Common myeloid progenitor, CD34-positive (primary cell): ENCODE measurements at regions not wholly inside any gene's neighbourhood (a gene's known extent, or its start where the extent isn't known, plus 50 kb on each side); places are given as distances from the start of the nearest gene placed in this dataset.
"Not testable (repeated sequence)": the region's sequence is repeated elsewhere in the genome, so short reads cannot be mapped to it uniquely, and the experiment has no call there.

Experiments used
- CTCF ChIA-PET: fragments of 350-600 bp; sonication (Branson Sonifier 250); formaldehyde crosslinking; loops from one replicate; lab custom pipeline; 2021; ENCODE audit warnings: antibody characterized with exemption; lab: Charles Lee
- POLR2A ChIA-PET: fragments of 350-600 bp; sonication (Branson Sonifier 250); formaldehyde crosslinking; loops from one replicate; lab custom pipeline; 2021; ENCODE audit warnings: antibody characterized with exemption; lab: Charles Lee
- DNase-seq, 3 donors: peaks; one replicate each; pipeline versions ENCODE4 v3.0.0 to v3.0.0-alpha.2; 2013
- H3K27ac ChIP-seq, 2 experiments: 1 replicate in 1 of 2; 2 replicates in 1 of 2; pipeline ENCODE4 v1.7.0; 2013; ENCODE audit warnings: inconsistent platforms in 2 of 2, low read length in 2 of 2, mild to moderate bottlenecking in 2 of 2, low read depth in 1 of 2, moderate library complexity in 1 of 2; ENCODE audit not compliant: severe bottlenecking in 2 of 2, insufficient read depth in 1 of 2, poor library complexity in 1 of 2
- H3K27me3 ChIP-seq, 5 experiments: replicated peaks in 2 of 5; 1 replicate in 3 of 5; 2 replicates in 2 of 5; pipeline versions ENCODE4 v1.6.1 to v1.7.0; 2013; ENCODE audit warnings: low read length in 4 of 5, mild to moderate bottlenecking in 2 of 5, moderate library complexity in 2 of 5, inconsistent platforms in 1 of 5; ENCODE audit not compliant: insufficient read depth in 5 of 5, control insufficient read depth in 4 of 5
- H3K36me3 ChIP-seq, 4 experiments: 1 replicate in 2 of 4; 2 replicates in 2 of 4; pipeline versions ENCODE4 v1.6.1 to v1.7.0; 2013; ENCODE audit warnings: low read length in 3 of 4, control low read depth in 1 of 4, mild to moderate bottlenecking in 1 of 4; ENCODE audit not compliant: control insufficient read depth in 4 of 4, insufficient read depth in 4 of 4
- H3K4me1 ChIP-seq, 4 experiments: 1 replicate in 3 of 4; 2 replicates in 1 of 4; pipeline versions ENCODE4 v1.6.1 to v1.7.1; 2013; ENCODE audit warnings: low read length in 3 of 4, mild to moderate bottlenecking in 3 of 4, control low read depth in 1 of 4, inconsistent platforms in 1 of 4, moderate library complexity in 1 of 4; ENCODE audit not compliant: control insufficient read depth in 4 of 4, insufficient read depth in 4 of 4; ENCODE audit errors: control extremely low read depth in 1 of 4
- H3K4me3 ChIP-seq, 7 experiments: 1 replicate in 4 of 7; 2 replicates in 3 of 7; pipeline versions ENCODE4 v1.5.1 to v1.7.0; 2013; ENCODE audit warnings: mild to moderate bottlenecking in 7 of 7, low read length in 6 of 7, moderate library complexity in 6 of 7, inconsistent platforms in 2 of 7, low read depth in 2 of 7, control low read depth in 1 of 7; ENCODE audit not compliant: insufficient read depth in 4 of 7, control insufficient read depth in 1 of 7; ENCODE audit errors: extremely low read depth in 1 of 7
- H3K9me3 ChIP-seq, 5 experiments: 1 replicate in 4 of 5; 2 replicates in 1 of 5; pipeline versions ENCODE4 v1.6.1 to v1.7.1; 2013; ENCODE audit warnings: low read length in 4 of 5, mild to moderate bottlenecking in 2 of 5, inconsistent platforms in 1 of 5, low read depth in 1 of 5, moderate library complexity in 1 of 5; ENCODE audit not compliant: control insufficient read depth in 4 of 5, insufficient read depth in 2 of 5; ENCODE audit errors: control extremely low read depth in 1 of 5
- WGBS: methylation state at CpG from one replicate; pipeline ENCODE4 v1.1.5; 2013; ENCODE audit not compliant: insufficient coverage; 5-methylcytosine and 5-hydroxymethylcytosine counted together

DNA sequence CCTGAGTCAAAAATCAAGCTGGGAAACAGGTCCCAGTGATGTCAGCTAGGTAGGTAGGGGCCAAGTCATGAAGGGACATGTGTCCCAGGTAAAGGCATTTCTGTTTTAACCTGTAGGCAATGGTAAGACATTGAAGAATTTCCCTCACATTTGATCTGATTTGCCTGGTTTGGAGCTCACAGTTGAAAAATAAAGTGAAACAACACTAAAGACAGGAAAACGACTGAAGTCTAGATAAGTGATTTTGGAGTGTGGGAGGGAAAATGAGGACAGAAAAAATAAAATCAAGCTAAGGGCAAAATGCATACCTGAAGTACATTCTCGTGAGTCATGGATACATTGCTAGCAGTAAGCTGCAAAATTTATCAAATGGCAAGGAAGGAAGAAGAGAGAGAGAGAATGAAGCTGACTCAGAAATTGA lies 169.9 kb downstream of the SKIDA1 start:
- CTCF ChIA-PET: no interaction called here
- no peak for DNase-seq
- H3K4me1 ChIP-seq: no peaks in the 10 kb centered on the region
- WGBS: 93% methylated on average over 2 of the region's 2 CpGs
- no peaks in the 10 kb centered on the region for H3K27me3 ChIP-seq
- peaks cover 0 to 5% (median 0%) of the 10 kb centered on the region in 5 experiments for H3K9me3 ChIP-seq
- H3K36me3 ChIP-seq: no peaks in the 10 kb centered on the region
- POLR2A ChIA-PET: no interaction called here
- no peak overlapping the region for H3K27ac ChIP-seq
- no peak overlapping the region for H3K4me3 ChIP-seq

DNA sequence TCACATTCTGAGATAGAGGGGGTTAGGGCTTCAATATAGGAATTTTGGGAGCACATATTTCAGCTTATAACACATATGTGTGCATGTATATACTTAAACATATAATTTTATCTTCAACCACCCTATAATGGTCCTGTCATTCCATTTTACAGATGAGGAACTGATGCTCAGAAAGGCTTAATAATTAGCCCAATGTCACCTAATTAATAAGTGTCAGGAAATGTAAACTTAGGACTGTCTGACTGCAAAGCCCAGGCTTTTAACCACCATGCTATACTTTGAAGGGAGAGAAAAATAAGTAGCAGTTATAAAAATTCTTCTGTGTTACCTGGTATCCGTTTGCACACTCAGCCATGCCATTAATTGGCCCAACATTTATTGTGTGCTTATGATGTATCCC lies 172.6 kb downstream of the SKIDA1 start:
- Histone ChIP-seq H3K36me3 (no peaks in the 10 kb centered on the region), H3K9me3 (peaks cover 0 to 5% (median 0%) of the 10 kb centered on the region in 5 experiments), H3K4me1 (no peaks in the 10 kb centered on the region), H3K27ac (no peak overlapping the region), H3K4me3 (no peak overlapping the region), H3K27me3 (no peaks in the 10 kb centered on the region)
- POLR2A ChIA-PET: no interaction called here
- DNase-seq: no peak
- WGBS: 100% methylated on average over 1 of the region's 1 CpG
- CTCF ChIA-PET: no interaction called here

DNA sequence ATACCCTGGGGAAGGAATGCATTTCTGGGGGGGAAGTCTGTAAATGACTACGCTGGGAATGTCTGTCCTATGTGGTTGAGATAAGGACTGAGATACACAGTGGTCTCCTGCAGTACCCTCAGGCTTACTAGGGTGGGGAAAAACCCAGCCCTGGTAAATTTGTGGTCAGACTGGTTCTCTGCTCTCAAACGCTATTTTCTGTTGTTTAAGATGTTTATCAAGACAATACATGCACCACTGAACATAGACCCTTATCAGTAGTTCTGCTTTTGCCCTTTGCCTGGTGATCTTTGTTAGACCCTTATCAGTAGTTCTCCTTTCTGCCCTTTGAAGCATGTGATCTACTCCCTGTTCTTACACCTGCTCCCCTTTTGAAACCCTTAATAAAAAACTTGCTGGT lies 173.9 kb downstream of the SKIDA1 start:
- POLR2A ChIA-PET, H3K9me3 ChIP-seq, CTCF ChIA-PET, H3K4me1 ChIP-seq, H3K36me3 ChIP-seq, H3K27me3 ChIP-seq, H3K4me3 ChIP-seq, H3K27ac ChIP-seq: not testable (repeated sequence)
- no CpG with 5 or more reads among the region's 2 CpGs for WGBS
- peak; percentile 2 to 60 (median 37) for DNase-seq

DNA sequence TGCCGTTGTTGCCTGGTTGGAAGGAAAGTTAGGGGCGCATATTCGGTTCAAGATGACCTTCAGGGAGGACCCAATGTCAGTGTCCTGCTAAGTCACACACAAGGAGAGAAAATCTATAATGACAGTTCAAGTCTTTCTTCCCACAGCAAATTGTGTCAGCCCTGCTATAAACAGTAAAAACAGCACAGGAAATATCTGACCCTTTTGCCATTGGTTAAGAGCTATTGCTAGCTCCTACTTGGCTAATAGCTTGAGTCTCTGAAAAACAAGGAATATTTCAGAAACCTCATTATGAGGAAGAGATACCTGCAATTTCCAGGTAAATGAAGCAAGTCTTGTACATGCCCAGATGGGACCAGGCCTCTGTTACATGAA lies 175.6 kb downstream of the SKIDA1 start:
- no peak for DNase-seq
- Histone ChIP-seq H3K36me3 (no peaks in the 10 kb centered on the region), H3K27ac (no peak overlapping the region), H3K4me3 (no peak overlapping the region), H3K9me3 (peaks cover 0 to 9% (median 0%) of the 10 kb centered on the region in 5 experiments), H3K4me1 (no peaks in the 10 kb centered on the region), H3K27me3 (no peaks in the 10 kb centered on the region)
- ChIA-PET CTCF (no interaction called here), POLR2A (no interaction called here)
- WGBS: 93% methylated on average over 3 of the region's 3 CpGs

DNA sequence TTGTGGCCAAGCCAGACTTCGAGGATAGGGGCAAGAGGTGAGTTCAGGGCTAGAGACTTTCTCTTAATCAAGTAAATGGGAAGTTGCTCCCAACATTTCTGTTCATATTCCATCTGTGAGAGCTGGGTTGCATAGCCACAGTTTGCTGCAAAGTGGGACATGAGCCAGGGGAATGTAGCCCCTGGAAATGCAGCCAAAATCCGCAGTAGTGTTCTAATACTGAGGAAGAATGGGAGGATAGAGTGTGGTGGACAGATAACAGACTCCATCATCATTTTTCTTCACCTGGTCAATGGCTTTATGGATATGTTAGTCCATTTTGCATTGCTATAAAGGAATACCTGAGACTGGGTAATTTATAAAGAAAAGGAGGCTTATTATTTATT lies 177.7 kb downstream of the SKIDA1 start:
- POLR2A ChIA-PET: no interaction called here

DNA sequence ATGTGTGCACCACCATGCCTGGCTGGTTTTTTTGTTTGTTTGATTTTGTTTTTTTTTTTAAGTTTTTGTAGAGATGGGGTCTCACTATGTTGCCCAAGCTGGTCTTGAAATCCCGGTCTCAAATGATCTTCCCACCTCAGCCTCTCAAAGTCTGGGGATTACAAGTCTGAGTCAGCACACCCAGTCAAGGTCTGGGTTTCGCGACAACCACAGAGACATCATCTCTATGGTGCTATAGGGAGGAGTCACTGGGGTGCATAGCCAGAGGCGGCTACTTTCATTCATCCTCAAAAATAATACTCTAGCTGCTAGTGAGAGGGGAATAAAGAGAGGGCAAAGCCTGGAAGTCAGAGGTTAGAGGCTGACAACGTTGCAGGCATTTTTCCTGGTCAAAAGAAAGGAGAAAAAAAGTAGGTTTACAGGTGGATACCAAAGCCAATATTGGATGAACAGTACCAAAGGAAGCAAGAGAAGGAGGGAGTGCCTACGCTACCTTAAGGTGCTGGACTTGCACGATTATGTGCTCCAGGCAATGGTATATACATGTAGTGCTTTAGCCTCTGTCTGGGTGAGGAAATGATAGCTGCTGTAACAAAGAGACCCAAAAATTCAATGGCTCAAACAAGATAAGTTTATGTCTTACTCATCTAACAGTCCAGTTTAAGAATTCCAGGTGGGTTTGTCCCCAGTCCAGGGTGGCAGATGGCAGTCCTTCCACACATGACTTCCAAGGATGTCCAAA lies 178.3 kb downstream of the SKIDA1 start:
- no peaks in the 10 kb centered on the region for H3K4me1 ChIP-seq
- no peak for DNase-seq
- no peak overlapping the region for H3K4me3 ChIP-seq
- CTCF ChIA-PET: no interaction called here
- WGBS: 90% methylated on average over 3 of the region's 7 CpGs
- POLR2A ChIA-PET: no interaction called here
- no peak overlapping the region for H3K27ac ChIP-seq
- H3K36me3 ChIP-seq: no peaks in the 10 kb centered on the region
- H3K27me3 ChIP-seq: no peaks in the 10 kb centered on the region
- H3K9me3 ChIP-seq: peaks cover 0 to 9% (median 0%) of the 10 kb centered on the region in 5 experiments

More for the DNA sequence above, 177.7 kb downstream of the SKIDA1 start:
- no peaks in the 10 kb centered on the region for H3K36me3 ChIP-seq
- H3K9me3 ChIP-seq: peaks cover 0 to 9% (median 0%) of the 10 kb centered on the region in 5 experiments
- H3K4me3 ChIP-seq: no peak overlapping the region
- CTCF ChIA-PET: no interaction called here
- no peaks in the 10 kb centered on the region for H3K27me3 ChIP-seq
- WGBS: 80% methylated on average over 1 of the region's 2 CpGs
- DNase-seq: no peak
- H3K4me1 ChIP-seq: no peaks in the 10 kb centered on the region
- H3K27ac ChIP-seq: no peak overlapping the region

DNA sequence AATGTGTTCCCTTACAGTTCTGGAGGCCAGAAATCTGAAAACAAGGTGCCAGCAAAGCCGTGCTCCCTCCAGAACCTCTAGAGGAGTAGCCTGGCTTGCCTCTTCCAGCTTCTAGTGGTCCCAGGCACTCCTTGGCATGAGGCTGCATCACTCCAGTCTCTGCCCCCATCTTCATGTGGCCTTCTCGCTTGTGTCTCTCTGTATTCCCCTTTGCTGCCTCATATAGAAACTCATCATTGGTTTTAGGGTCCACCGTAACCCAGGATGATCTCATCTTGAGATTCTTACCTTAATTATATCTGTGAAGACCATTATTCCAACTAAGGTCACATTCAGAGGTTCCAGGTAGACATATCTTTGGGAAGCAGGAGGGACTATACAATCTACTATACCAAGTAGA lies 182.4 kb downstream of the SKIDA1 start:
- Histone ChIP-seq H3K27me3 (no peaks in the 10 kb centered on the region), H3K9me3 (peaks cover 0 to 3% (median 0%) of the 10 kb centered on the region in 5 experiments), H3K36me3 (no peaks in the 10 kb centered on the region), H3K4me1 (no peaks in the 10 kb centered on the region), H3K4me3 (no peak overlapping the region), H3K27ac (no peak overlapping the region)
- 97% methylated on average over 3 of the region's 3 CpGs for WGBS
- ChIA-PET POLR2A (no interaction called here), CTCF (interaction anchor here (1.2 kb wide), 1 partner anchor 8 kb away, joined by 3 read pairs; no protein-coding TSS in a partner anchor)
- no peak for DNase-seq
